GM19372 (cell line): ENCODE measurements at regions not wholly inside any gene's neighbourhood (a gene's known extent, or its start where the extent isn't known, plus 50 kb on each side); places are given as distances from the start of the nearest gene placed in this dataset.

Experiments used
- ATAC-seq: cut with Tn5 transposase; IDR thresholded peaks from one replicate; pipeline ENCODE4 v1.9.1; 2021; ENCODE audit warnings: mild to moderate bottlenecking, low read depth, moderate library complexity; ENCODE audit not compliant: unreplicated experiment

GRCh38 chr6:113406048-113406695 lies 451.0 kb upstream of the MARCKS start:
- ATAC-seq, result no peak

DNA sequence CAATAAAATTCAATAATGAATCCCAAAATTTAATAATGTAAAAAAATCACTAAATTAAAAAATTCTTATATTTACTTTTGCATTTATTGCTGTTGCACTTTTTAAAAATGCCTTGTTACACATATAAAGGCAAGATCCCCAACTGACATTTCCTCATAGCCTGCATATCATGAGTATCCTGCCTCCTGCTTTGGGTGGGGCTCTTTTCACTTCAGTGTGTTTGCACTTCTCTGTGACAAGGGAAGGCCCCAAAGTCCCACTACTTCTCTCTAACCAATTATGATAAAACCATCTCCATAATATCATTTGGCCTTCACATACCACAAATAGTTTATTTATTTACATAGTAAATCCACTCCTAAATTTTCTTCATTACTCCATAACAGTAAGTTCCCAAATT lies 446.1 kb upstream of the MARCKS start:
- no peak for ATAC-seq

DNA sequence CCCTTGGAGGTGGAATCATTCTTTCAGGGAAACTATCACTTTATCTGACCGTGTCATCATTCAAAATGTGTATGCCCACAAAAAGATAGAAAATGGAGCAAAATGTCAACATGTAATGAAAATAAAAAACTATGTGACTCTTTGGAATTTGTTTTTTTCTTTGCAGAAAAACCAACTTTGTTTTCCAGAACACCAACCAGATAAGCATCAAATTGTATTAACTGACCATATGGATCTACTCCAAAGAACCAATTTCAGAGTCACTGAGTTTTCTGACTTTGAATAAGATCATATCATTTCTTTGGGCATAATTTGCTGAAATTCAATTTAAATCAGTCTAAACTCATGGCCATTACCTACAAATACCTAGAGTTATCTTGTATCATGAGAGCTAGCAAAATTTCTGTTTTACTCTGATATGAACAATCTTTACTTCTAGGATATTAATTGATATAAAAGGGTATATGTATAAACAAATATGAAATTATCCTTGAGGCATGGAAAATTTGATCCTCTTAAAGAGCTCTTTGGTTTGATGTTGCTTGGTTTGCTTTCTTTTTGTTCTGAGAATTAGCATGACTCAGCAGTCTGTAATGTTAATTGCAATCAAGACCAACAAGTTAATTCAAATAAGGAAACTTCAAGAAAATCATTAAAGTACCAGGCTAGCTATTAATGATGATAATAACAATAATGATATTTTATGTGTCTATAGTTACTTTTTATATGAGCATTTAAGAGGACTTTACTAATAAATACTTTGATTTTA lies 444.4 kb upstream of the MARCKS start:
- ATAC-seq, result no peak

DNA sequence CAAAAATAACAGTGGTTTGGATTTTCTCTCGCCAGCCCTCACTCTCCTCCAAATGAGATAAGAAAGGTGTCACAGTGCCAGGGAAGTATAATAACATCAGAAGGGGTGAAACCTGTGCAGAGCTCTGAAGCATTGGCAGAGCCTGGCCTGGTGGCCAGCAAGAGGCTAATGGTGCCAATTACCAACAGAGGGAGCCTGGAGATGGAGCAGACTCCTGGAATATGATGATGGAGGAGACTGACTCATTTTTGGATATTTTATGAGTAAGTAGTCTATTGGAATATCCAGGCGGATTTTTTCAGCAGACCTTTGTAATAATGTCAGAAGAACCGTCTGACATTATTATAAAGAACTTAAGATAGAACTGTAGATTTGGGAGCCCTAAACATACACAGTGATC lies 442.6 kb upstream of the MARCKS start:
- no peak for ATAC-seq

DNA sequence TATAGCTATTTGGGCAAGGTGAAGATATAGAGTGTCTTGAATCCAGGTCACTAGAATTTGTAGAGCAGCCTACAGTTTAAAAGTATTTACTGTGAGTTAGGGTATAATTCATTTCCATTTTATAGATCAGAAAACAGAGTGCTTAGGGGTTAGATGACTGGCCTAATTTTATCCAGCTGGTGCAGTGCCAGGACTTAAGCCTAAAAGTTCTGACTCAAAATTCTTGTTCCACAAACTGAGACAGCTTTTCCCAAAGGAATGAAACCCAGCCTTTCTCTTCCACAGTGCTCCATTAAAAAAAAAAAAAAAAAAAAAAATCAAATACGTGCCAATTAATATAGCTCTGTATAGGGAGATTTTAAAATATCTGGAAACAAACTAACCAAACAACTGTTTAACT lies 441.0 kb upstream of the MARCKS start:
- ATAC-seq, result no peak

DNA sequence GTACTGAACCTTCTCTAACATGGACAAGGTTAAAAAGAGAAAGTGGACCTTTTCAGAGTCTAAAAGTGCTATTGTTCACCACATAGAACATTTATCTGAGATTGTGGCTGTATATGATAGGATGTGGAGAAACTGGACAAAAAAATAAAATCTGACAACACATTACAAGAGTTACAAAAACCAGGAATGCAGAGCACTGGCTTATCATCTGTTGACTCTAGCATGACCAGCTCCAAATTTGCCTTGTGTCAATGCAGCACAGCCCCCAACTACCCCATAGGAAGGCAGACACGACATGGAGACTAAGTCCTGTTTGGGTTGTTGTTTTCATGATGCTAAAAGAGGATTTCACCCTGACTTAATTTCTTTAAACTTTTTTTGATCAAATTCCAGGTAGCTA lies 436.9 kb upstream of the MARCKS start:
- ATAC-seq, result no peak

DNA sequence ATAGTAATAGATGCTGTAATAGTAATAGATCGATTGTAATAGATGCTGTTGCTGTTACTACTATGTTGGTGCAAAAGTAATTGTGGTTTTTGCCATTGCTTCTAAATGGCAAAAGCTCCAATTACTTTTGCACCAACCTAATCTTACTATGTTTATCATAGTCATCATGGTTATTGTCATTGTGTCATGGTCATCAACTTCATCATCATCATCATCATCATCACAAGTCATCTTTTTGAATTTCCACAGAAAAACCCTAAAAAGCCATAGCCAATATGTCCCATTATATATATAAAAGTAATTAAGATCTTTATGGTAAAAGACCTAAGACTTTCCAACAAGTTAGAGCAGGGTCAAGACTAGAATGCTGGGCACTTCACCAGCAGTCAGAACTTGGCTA lies 435.1 kb upstream of the MARCKS start:
- no peak for ATAC-seq

DNA sequence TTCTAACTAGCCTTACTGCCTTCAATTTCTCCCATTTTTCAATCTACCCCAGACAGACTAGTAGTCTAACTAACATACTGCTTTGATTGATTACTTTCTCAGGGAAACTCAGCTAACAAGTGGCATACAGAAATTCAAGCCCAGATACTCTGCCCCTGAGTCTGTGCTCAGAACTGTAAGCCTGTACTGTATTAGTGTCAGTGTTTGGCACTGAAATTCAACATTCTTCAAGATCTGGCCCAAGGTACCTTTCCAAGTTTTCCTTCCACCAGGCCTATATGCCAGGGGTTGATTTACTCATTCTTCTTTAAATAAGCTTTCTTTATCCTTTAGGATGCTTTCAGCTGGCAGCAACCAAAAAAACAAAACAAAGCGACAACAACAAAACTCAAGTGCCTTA lies 433.2 kb upstream of the MARCKS start:
- no peak for ATAC-seq

DNA sequence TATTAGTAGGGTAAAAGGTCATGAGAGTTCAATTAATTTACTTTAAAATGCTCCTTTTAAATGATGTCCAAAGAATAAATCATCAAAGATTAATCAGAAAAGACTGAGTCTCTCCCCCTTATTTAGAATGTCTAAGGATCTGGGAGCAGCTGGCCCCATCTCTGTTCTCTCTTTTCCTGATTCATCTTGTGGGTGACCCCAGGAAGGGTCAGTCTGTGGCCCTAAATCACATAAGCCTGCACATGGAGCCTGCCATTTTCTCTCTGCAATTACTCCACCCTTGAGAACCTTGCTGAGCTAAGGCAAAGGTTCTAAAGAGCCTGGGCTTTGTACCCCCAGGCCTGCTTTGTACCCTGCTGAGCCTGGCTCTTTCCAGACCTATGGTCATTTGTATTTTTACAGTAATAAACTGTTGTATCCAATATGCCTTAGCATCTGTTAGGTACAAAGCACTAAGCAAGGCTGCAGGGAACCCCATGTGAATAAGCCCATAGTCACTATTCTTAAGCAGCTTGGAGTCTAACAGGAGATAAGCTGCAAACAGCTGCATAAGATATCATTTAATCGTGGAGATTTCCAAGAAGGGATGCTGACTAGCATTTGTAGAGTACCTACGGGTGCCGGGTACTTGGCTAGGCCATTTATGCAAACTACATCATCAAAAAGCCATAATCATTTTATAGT lies 431.0 kb upstream of the MARCKS start:
- no peak for ATAC-seq

DNA sequence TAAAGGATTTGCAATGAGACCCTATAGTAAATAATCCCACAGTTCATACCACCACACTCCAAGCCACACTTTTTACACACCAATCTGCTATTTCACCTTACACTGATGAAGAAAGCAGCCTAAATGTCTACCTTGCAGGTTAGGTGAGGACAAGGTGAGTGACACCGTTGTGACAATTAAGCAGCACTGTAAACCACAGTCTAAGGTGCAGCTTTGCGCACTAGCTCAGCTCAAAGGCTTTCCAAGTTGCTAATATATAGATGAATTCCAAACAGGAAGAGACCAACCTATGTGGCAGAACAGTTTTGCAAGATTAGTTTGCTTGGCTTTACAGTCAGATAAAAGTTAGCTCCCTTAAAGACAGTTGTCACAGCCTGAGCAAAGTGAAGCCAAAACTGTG lies 429.5 kb upstream of the MARCKS start:
- ATAC-seq, result no peak

DNA sequence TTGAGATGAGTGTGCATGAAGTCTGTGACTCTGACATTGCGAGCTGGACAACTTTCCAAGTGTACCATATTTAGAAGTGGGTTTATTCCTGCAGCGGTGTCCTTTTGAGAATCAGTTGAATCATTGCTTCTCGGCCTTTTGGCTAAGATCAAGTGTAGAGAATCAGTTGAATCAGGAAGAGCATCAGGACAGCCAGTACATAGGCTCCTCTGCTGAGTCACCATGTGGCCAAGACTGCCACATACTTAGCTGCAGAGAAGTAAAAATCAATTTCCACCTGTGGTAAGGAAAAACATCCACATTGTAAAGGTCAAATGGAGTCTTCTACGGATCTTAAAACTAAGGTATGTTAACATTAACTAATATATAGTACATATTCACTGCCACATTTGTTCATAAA lies 428.4 kb upstream of the MARCKS start:
- no peak for ATAC-seq

DNA sequence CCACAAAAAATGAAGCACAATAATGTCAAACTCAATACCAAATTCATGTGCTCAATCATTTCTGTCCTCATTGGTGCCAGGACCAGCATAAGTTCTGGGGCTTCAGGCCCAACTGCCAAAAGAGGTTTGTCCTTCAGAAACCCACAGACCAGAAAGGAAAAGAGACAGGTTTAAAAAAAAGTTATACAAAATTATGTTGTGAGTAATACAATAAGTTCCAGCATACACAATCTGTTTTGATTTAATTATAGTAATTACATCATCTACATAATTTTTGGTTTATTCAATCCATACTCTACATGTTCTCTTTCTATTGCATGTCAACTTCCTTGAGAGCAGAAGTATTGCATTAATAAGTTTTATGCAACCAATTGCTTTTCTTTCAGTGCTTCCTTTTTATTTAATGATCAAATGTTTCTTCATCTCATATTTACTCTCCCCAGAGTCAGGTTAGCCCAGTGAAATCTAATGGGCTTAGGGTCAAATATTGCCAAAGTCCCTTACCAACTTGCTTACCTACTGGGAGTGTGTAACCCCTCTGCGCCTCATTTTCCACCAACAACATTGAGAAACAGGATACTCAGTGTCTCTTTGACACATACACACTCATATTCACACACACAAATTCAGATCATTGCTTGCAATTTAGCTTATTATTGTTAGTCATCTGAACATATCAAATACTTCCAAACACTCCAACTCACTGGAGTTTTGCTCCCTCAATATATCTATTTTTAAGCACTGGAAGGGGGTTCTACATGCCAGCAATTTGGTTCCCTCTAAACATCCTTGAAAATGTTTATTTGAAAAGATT lies 424.4 kb upstream of the MARCKS start:
- ATAC-seq, result no peak

- ATAC-seq, result no peak
Observed at GRCh38 chr6:113433335-113433991, 423.7 kb upstream of the MARCKS start.

GRCh38 chr6:113434641-113435040 lies 422.5 kb upstream of the MARCKS start:
- ATAC-seq, result no peak

GRCh38 chr6:113437566-113437965 lies 419.6 kb upstream of the MARCKS start:
- ATAC-seq, result no peak

DNA sequence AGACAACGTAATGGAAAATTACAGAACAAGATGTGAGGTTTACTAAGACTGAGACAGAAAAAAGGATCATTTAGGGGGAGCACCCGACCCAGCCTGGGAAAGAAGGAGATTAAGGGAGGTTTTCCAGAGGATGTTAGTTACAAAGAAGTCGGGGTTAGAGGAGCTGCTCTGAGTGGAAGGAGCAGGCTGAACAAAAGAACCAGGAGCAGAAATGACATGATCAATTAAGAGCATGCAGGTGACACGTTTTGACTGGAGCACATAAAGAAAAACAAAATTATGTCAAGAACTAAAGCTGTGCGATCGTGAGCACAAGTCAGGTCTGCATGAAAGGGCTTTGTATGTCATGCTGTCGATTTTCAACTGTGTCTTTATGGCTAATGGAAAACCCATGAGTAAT lies 417.3 kb upstream of the MARCKS start:
- no peak for ATAC-seq

GRCh38 chr6:113442040-113442439 lies 415.1 kb upstream of the MARCKS start:
- ATAC-seq, result no peak

- no peak for ATAC-seq
Observed at GRCh38 chr6:113445201-113445600, 411.9 kb upstream of the MARCKS start.

GRCh38 chr6:113447088-113447831 lies 409.9 kb upstream of the MARCKS start:
- ATAC-seq, result no peak

DNA sequence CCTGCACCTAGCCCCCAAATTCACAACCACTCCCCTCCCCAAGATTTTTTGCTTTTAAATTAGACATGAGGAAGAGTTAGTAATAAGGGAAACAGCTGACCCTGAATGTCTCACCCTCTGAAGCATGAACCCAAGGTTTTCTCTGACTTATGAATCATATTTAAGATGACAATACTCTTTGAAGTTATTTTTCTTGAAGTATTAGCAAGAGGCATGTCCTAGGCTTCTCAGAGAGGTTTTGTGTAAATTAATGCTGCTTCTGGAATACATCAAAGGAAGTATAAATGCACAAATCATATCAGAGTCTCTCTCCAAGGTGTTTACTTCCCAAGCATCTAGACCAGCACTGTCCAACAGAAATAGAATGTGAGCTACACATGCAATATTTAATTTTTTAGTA lies 408.1 kb upstream of the MARCKS start:
- ATAC-seq, result no peak
